Fibroblast of pulmonary artery (primary cell): ENCODE measurements at regions not wholly inside any gene's neighbourhood (a gene's known extent, or its start where the extent isn't known, plus 50 kb on each side); places are given as distances from the start of the nearest gene placed in this dataset.

Source experiments
- DNase-seq: peaks from one replicate; pipeline ENCODE4 v3.0.0-alpha.2; 2010; ENCODE audit warnings: low read depth
- H3K4me3 ChIP-seq: replicated peaks from 2 replicates; pipeline ENCODE4 v1.5.1; 2011; ENCODE audit warnings: low read depth, mild to moderate bottlenecking, control low read depth, low read length, moderate library complexity
- TF ChIP-seq, protein P1 (sequence below): IDR thresholded peaks from 2 replicates; pipeline ENCODE4 v1.5.1; 2011; ENCODE audit warnings: mild to moderate bottlenecking, control low read depth, low read length, inconsistent platforms; ENCODE audit errors: missing control alignments

- no peak overlapping the region for H3K4me3 ChIP-seq
- TF ChIP-seq, protein P1, sequence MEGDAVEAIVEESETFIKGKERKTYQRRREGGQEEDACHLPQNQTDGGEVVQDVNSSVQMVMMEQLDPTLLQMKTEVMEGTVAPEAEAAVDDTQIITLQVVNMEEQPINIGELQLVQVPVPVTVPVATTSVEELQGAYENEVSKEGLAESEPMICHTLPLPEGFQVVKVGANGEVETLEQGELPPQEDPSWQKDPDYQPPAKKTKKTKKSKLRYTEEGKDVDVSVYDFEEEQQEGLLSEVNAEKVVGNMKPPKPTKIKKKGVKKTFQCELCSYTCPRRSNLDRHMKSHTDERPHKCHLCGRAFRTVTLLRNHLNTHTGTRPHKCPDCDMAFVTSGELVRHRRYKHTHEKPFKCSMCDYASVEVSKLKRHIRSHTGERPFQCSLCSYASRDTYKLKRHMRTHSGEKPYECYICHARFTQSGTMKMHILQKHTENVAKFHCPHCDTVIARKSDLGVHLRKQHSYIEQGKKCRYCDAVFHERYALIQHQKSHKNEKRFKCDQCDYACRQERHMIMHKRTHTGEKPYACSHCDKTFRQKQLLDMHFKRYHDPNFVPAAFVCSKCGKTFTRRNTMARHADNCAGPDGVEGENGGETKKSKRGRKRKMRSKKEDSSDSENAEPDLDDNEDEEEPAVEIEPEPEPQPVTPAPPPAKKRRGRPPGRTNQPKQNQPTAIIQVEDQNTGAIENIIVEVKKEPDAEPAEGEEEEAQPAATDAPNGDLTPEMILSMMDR: no peak
- no peak for DNase-seq
These were observed 151.3 kb upstream of the SLC13A1 start for GRCh38 chr7:123351027-123351426.

- DNase-seq: no peak
- TF ChIP-seq, protein P1: no peak
- H3K4me3 ChIP-seq: no peak overlapping the region
These were observed 148.9 kb upstream of the SLC13A1 start for GRCh38 chr7:123348690-123349089.

GRCh38 chr7:123346766-123347165 is 147.0 kb upstream of the SLC13A1 start:
- no peak overlapping the region for H3K4me3 ChIP-seq

GRCh38 chr7:123343611-123344010 is 143.8 kb upstream of the SLC13A1 start:
- TF ChIP-seq, protein P1: no peak
- H3K4me3 ChIP-seq: no peak overlapping the region
- DNase-seq: no peak

More at GRCh38 chr7:123346766-123347165, 147.0 kb upstream of the SLC13A1 start:
- no peak for DNase-seq
- TF ChIP-seq, protein P1: no peak

GRCh38 chr7:123341102-123341501 is 141.3 kb upstream of the SLC13A1 start:
- DNase-seq: no peak
- H3K4me3 ChIP-seq: no peak overlapping the region
- TF ChIP-seq, protein P1: no peak

DNA sequence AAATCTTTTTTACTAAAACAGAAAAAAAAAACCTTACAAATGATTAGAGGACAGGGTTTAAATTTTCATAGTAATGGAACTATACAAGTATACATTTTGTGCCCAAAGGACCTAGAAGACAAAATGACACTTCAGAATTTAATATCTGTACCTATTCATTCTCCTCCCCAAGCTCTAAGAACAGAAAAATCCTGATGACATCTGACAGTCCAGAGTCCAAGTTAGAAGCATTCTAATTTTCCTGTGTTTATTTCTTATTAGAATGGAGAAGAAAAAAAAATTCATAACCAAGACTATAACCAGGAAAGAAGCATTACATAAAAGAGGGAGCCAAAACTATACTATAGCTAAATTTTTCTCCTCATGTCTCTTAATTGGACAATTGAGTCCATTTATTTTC is 138.9 kb upstream of the SLC13A1 start:
- no peak for DNase-seq
- no peak overlapping the region for H3K4me3 ChIP-seq
- TF ChIP-seq, protein P1: no peak

DNA sequence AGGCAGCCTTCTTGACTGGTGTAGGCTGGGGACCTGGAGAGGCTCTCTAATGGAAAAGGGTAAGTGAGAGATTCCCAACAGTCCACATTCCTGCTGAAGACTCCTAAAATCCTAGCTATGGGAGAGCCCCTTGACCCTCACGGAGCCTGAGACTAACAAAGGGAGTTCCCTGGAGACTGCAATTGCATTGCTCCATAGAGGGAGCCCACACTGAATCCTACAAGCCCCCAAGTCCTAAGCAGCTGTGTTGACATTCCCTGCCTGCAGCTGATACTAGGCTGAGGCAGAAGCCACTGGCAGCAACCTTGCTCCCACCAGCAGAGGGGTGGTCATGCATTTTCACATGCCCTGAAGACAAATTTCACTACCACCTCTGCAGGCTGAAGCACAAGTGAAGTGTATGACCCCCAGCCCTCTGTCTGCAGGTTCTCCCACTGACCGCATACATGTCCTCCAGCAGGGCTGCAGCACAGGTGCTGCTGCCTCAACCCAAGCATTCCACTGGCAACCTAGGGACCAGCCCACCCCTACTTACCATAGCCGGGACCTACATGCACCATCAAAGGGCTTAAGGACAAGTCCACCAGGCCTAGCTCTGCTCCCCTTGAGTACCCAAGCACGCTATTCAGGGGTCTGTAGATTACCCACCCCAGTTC is 130.3 kb upstream of the SLC13A1 start:
- TF ChIP-seq, protein P1: no peak
- DNase-seq: no peak
- no peak overlapping the region for H3K4me3 ChIP-seq
